Forelimb muscle (tissue), 1 donor: ENCODE measurements at regions not wholly inside any gene's neighbourhood (a gene's known extent, or its start where the extent isn't known, plus 50 kb on each side); places are given as distances from the start of the nearest gene placed in this dataset.

Experiments
- DNase-seq: peaks from one replicate; pipeline ENCODE4 v3.0.0-alpha.2; 2013; ENCODE audit warnings: low read depth

DNA sequence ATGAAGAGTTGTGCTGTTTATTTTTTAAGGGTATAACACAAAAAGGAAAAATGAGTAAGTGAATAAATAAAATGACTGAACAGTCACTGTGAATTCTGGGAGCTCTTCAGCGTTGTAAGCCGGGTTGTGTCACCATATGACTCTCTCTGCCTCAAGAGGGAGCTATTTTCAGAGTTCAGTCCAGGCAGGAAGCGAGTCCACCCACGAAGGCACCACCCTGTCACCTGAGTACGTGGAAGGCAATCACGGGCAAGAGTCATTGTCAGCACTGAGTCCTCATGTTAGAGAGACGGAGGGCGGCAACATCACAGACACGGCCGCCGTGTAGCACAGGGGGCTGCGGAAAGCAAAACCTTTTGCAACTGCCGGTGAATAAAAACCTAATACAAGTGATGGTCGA is 227.6 kb downstream of the UTP18 start:
- no peak for DNase-seq

DNA sequence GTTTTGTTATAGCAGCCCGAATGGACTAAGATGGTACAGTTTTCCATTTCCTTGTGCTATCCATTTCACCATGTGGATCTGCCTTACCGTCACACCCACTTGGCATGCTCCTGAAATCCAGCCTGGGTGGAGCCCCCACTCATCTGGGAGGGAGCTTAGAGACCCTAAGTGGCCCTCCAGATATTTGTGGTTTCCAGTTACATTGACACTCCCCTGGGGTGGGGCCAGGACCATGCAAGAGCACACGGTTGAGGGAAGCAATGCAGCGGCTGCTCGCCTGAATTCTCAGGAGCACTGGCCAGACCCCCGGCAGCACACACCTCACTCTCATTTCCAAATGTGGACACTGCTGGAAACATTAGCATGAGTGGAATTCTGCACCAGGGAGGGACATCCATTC is 231.1 kb downstream of the UTP18 start:
- DNase-seq = no peak

DNA sequence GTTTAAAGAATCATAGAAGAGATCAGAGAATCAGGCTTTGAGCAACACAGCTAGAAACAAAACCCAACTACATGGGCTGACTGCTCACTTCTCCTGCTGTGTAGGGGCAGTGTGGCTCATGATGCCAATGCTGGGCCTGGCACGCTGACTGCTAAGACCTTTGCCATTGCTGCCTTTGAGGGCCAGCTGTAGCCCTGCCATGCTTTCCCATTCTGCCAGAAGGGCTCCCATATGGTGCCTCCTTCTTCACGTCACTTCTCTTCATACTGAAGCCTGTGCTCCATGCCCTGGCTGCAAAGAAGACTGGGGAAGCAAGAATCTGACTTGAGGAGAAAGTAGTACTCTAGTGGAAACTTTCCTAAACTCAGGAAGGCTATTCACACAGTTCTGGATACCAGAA is 232.9 kb downstream of the UTP18 start:
- no peak for DNase-seq

DNA sequence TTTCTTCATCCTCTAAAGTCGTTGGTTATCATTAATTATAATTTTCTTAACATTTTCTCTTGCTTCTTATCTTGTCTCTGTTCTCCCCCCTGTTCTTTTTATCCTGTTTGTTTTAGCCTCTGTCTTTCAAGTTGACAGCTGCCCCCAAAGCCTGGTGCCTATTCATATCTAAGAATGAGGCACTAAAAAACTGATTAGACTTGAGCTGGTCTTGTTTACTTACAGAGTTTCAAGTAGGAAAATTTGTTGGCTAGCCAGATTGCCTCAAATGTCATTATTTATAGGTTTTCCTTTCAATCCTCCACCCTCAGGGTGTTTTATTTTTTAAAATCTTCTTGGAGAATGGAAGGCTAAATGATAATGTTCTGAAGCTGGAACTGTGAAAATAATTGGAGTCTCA is 236.0 kb downstream of the UTP18 start:
- no peak for DNase-seq

DNA sequence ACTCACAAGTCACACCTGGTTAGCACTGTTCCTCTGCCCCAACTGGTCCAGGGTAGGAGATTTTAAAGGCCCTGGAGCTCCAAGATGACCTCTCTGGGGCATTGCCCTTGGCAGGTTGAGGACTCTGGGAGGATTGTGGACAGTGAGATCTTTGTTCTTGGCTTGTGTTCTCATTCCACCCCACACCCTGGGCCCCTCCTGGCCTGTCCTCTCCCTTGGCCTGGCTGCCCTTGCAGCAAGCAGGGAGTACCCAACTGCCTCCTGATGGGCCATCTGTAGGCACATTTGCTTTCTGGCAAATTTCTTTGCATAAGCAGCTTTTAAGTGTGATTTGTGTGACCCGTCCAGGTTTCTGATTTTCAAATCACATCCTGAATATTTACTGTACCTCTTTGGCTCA is 239.6 kb downstream of the UTP18 start:
- no peak for DNase-seq

DNA sequence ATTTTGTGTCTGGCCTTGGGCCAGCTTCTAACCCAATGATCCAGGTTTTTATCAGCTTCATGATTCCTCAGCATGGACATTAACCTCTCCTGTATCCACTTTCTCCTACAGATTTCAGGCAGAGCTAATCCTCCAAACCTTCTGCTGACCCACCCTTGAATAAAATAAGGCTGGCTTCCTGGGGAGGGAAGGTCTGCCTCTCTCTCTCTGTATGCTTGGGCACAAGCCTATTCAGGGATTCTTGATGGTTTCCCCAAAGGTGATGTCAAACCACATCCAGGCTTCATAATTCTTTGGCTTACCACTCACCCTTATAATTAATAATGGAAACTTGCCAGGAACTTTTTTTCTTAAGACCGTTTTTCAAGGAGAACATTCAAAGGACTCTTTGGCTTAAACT is 240.1 kb downstream of the UTP18 start:
- no peak for DNase-seq

DNA sequence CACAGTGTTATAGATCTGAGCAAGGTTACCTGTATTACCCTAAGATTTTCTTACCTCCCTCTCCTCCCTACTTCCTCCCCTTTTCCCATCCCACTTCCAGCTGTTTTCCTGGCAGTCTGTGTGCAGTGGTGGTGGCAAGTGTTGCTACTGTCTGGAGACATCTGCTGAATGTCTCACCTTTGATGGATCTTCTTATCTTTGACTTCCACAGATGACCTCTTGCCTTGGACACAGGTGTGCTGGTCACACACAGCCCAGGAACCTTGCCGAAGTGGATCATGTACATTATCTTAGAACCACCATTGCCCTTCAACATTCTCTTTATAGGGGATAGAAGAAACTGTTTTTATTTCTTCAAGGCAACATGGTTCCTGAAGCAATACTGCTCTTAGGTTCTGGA is 245.1 kb downstream of the UTP18 start:
- no peak for DNase-seq

DNA sequence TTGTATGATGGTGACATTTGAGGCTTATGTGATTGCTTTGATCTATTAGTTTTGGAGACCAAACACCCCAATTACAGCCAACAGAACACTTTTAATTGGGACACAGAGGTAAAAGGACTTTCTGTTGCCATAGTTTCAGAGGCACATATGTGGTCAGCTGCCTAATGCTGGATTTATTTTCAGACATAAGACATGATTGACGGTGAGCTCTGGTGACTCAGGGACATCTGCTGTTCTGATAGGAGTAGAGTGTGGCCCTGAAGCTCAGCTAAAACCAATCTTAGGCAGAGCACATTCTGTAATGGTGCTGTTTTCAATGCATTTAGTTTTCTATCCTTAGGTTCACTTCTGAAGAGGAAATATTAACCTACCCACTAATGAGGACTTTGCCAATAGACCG is 247.1 kb downstream of the UTP18 start:
- DNase-seq = no peak

DNA sequence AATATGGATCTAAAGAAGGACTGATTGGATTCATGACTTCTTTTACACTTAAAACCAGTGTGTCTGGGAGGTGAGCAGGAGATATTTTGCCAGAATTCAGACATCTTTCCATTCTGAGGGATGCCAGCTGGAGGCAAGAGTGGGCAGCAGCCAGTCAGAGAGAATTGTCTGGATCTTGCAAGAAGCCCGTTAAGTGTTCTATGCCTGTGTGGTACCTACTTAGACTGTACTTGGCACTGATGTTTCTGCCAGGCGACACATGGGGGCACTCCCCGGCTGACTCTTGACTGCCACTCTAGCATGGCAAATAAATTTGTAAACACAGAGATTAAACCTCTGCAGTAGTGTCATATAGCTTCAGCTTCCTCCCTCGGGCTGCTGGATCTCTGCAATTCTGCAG is 247.7 kb downstream of the UTP18 start:
- no peak for DNase-seq

DNA sequence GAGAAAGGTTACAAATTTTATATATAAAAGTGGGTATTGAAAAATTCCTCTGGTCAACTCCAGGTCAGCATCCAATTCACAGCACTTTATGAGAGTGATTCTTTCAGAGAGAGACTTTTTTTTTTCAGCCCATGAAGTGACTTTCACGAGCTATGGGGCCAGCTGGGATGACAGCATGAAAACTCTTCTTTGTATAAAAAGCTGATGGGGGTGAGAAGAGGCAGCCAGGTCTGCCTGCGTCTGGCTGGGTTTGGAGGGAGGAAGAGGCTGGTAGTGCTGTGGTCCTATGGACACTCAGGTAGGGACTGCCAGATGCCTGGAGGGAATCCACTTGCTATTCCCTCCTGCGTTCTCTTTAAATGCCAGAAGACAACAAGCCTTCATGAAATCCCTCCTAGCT is 250.6 kb downstream of the UTP18 start:
- DNase-seq = no peak

DNA sequence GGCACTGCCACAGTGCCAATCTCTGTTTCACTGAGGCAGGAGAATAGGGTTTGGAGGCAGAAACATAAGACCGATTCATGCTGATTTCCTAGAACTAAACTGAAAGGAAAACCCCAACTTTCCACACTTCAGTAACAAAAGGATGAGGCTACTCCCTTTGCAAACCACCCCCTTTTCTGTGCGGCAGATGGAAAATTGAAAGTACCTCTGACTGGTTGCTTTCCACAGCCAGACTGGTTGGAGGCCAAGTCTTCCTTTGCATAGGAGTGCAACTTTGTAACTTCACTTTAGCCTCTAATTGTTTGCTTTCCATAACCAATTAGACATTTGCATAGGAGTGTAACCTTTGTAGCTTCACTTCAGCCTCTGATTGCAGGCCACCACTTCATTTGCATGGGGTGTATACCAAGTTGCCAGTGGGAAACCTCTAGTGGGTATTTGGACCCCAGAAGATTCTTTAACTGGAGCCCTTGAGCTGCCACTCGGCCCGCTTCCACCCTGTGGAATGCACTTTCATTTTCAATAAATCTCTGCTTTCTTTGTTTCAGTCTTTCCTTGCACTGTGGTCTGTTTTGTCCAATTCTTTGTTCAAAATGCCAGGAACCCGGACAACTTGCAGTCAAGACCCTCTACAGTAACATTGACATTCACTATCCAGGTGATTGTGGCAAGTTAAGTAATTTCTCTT is 252.0 kb downstream of the UTP18 start:
- no peak for DNase-seq

DNA sequence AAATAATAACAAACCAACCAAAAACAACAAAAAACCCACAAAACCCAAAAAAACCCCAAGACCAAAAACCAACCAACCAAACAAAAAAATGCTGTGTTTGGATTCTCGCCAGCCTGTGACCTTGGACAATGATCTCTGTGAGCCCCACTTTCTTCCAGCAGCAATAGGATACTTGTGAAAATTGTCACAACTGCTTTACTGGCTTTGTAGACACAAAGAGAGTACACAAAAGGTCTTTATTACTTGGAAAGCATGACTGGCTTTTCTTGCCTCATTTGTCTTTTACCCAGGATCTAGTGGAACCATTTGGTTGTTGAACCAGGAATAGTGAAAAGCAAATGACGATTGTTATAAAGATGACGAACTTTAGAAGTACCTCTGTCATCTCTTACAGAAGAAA is 256.6 kb downstream of the UTP18 start:
- no peak for DNase-seq

DNA sequence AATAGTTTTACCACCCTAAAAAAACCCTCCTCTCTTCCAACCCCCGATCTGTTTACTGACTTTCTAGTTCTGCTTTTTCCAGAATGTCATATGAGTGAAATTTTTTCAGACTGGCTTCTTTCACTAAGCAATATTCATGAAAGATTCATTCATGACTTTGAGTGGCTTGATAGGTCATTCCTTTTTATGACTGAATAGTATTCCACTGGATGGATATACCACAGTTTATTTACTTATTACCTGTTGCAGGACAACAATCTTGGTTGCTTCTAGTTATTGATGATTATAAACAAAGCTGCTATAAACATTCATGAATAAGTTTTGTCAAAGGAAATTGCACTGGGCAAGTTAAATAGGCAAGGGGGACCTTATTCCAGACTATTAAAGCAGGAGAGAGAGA is 264.2 kb downstream of the UTP18 start:
- DNase-seq = no peak

DNA sequence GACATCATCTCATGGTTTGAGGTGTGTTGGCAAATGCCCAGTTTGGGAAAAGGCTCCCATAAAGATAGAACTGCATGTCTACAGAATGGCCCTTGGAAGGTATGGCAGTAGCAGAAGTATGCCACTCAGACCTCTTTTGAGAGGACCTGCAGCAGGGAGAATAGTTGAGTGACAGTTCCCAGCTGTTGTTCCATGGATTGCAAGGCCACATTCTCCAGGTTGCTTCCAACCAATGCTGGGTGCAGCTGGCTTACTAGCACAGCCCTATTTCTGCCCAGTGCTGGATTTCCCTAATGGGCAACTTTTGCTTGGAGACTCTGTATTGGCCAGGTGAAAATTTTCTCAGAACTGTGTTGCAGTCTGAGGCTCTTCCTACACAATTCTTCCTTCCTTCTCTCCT is 266.2 kb downstream of the UTP18 start:
- DNase-seq = no peak

DNA sequence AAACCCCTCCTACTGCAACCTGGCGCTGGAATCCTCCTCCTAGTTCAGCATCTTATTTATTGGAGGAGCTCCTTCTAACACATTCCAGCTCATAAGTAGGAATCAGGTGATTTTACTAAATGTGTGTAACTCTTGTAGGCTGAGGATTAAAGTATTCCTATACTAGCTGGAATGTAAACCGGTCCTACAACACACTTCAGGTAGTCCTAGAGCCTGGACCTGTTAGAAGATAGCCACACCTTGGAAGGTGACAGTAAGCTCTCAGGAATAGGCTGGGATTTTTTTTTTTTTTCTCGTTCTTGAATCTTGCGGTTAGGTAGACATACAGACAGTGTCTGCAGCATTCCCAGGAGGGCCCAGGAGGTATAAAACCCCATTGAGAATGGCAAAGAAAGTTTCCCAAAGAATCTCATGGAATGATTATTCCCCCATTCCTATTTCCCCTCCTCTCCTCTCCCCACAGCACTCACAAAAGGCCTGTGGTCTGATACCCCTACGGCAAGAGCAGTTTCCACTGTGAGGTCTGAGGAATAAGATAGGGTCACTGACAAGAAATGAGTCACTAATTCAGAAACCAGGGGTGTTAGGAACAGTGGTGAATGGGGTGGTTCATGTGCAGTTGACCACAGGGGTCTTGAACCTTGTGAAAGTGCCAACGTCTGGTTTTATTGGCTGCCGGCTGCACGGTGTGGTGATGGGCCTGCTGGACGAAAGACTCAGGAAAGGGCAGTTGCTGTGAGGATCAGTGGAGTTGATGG is 267.1 kb downstream of the UTP18 start:
- DNase-seq = no peak

DNA sequence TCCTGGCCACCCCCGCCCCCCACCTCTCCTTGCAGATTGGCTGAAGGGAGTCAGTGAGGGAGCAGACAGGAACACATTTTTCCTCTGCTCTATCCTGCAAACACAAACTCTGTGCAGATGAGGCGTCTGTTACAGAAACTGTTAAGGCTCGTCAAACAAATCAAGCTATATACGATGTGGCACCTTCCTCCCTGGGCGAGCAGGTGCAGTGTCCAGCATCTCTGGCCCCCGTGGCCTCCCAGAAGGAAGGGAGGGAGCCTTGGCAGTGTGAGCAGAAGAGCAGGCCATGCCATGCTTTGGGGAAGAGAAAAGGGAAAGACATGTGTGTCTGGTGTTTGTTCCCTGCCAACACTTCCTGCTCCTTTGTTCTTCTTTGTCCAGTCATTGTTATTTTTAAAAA is 267.8 kb downstream of the UTP18 start:
- no peak for DNase-seq

DNA sequence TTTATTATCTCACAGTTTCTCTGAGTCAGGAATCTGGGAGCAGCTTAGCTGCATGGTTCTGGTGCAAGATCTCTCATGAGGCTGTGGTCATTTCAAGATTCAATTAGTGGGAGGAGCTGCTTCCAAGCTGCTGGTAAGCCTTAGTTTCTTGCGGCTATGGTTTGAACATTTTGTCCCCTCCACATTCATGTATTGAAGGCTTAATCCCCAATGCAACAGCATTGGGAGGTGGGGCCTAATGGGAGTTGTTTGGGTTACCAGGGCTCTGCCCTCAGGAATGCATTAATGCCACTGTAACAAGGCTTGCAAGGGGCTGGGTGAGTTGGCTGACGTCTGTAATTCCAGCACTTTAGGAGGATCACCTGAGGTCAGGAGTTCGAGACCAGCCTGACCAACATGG is 272.9 kb downstream of the UTP18 start:
- no peak for DNase-seq

DNA sequence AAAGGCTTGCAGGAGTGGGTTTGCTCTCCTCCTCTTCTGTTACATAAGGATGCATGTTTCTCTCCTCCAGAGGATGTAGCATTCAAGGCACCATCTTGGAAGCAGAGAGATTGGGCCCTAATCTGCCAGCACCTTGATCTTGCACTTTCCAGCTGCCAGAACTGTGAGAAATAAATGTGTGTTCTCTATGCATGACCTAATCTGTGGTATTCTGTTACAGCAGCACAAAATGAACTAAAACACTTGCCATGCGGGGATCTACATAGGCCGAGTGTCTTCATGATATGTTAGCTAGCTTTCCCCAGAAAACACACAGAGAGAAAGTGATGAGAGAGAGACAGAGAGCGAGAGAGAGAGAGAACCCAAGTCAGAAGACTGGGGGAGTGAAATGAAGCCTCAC is 273.5 kb downstream of the UTP18 start:
- DNase-seq = no peak

DNA sequence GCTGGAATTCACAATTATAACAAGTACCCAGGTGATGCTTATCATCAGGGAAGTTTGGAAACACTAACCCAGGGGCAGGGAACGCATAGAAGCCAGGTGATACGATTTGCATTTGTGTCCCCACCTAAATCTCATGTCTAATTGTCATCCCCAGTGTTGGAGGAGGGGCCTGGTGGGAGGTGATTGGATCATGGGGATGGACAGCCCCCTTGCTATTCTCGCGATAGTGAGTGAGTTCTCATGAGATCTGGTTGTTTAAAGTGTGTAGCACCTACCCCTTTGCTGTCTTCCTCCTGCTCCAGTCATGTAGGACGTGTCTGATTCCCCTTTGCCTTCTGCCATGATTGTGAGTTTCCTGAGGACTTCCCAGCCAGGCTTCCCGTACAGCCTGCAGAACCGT is 276.3 kb downstream of the UTP18 start:
- DNase-seq = no peak

DNA sequence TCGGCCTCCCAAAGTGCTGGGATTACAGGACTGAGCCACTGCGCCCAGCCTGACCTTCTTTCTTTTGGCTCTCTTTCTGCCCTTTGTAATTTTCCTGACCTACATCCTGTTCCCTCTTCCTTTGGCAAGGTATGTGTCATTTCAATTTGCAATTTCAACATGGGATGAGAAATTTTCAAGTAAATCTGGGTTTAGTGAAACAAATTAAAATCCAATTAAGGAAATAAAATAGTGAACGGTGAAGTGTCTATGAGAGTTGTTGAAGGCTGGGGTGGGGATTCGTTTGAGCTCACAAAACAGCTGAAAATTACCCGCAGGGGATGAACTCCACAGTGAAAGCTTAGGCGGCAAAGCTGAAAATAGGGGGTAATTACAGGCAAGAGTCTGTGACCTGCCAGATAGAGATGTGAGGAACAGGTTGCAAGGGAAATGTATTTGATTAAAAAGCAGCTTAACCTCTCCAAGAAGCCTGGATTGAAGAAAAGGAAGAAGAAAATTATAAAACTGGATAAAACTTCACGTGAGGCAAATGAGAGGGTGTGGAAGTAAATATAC is 277.7 kb downstream of the UTP18 start:
- no peak for DNase-seq

DNA sequence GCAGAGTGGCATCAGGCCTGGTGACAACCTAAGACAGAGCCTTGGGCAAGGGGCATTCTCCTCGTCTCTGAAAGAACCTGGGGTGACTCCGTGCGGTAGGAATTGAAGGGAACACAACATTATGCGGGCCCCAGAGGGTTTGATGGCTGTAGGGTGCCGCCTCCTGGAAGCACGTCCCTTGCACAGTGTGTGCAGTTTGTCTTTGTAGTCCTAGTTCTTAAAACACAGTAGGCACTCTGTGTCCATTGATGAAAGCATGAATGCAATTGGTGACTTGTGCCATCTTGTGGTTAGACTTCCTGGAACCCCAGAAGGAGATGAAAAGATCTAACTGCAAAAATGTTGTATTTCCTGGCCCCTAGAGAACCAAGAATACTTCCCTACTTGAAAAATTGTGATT is 279.8 kb downstream of the UTP18 start:
- DNase-seq = no peak

DNA sequence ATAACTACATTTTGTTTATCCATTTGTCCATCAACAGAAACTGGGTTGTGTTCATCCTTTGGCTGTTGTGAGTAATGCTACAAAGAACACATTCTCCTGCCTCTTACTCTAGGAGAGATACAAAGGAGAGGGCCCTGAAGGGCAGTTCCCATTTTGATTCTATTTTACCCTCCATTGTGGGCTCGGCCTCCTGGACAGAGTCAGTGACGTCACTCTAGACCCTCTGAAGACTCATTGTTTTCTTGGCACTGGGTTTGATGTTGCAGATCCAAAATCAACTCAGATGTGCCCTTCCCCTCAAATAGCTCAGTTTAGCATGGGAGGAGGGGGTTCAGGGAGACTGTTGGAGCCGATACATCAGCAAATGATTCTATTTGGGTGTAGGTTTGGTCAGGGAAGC is 280.9 kb downstream of the UTP18 start:
- no peak for DNase-seq

DNA sequence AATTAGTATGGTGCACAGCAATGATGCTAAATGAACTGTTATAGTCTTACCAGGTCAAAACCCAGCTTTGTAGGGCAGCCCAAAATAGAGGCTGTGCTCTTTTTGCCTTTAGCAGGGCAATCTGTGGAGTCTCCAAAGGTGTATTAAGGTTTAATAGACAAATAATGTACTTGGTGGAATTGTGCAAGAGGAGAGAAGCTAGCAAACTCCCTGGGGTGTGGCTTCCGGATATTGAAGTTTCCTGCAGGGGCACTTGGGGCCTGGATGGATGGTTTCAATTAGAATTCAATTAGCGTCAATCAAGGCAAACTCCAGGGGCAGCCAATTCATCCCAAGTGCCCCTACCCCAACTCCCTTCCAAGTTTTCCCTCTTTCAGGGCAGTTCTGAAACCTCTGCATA is 285.8 kb downstream of the UTP18 start:
- no peak for DNase-seq

DNA sequence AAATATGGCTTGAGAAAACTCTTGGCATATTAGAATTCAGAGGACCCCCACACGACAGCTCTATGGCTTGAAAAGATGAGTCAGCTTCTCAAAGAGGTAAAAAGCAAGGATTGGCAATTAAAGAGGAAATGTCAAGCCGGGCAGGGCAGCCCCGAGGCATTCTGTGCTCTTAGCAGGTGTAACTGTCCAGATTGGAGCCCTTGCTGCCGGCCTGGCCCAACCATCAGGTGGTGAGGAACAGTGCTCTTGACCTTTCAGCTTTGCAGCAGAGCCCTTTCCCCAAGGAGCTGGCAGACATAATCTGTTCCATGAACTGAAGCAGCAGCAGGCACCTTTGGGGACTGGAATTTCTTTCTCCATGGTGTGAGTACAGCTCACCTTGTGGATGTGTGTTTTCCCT is 287.8 kb downstream of the UTP18 start:
- no peak for DNase-seq
